SU-DHL-6 (cell line): ENCODE measurements at regions not wholly inside any gene's neighbourhood (a gene's known extent, or its start where the extent isn't known, plus 50 kb on each side); places are given as distances from the start of the nearest gene placed in this dataset.

Source experiments
- EZH2phosphoT487 ChIP-seq: fragments of 200-600 bp; sonication (generic), shearing (Covaris generic); conservative IDR thresholded peaks from 2 replicates; pipeline ENCODE4 v1.6.1; 2018; ENCODE audit warnings: mild to moderate bottlenecking, antibody characterized with exemption, low read length, moderate library complexity, mixed read lengths
- TF ChIP-seq, protein P1 (sequence below): fragments of 200-600 bp; sonication (generic); IDR thresholded peaks from one replicate; pipeline ENCODE4 v1.5.1; 2017; ENCODE audit warnings: antibody characterized with exemption, mild to moderate bottlenecking, low read length, moderate library complexity; ENCODE audit not compliant: insufficient read depth, poor library complexity, severe bottlenecking

DNA sequence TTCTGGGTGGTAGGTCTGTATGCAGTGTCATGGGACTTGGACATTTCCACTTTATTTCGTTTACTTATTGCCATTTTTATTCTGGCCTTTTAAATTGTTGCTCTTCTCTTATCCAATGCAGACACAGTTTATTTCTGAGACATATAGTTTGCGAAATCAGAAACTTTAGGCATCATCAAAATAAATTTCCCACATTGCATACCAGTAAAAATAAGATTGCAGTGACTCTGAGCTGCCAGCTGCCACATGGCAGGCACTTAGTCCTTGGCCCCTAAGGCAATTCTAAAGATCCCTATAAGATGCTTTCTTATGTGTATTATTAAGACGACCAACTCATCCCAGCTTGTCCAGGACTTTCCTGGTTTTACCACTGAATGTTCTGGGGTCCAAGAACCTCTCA lies 81.8 kb upstream of the ANKRD1 start:
- TF ChIP-seq, protein P1, sequence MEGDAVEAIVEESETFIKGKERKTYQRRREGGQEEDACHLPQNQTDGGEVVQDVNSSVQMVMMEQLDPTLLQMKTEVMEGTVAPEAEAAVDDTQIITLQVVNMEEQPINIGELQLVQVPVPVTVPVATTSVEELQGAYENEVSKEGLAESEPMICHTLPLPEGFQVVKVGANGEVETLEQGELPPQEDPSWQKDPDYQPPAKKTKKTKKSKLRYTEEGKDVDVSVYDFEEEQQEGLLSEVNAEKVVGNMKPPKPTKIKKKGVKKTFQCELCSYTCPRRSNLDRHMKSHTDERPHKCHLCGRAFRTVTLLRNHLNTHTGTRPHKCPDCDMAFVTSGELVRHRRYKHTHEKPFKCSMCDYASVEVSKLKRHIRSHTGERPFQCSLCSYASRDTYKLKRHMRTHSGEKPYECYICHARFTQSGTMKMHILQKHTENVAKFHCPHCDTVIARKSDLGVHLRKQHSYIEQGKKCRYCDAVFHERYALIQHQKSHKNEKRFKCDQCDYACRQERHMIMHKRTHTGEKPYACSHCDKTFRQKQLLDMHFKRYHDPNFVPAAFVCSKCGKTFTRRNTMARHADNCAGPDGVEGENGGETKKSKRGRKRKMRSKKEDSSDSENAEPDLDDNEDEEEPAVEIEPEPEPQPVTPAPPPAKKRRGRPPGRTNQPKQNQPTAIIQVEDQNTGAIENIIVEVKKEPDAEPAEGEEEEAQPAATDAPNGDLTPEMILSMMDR = no peak
- TF ChIP-seq EZH2phosphoT487 = no peak
